Keratinocyte (primary cell): ENCODE measurements at regions not wholly inside any gene's neighbourhood (a gene's known extent, or its start where the extent isn't known, plus 50 kb on each side); places are given as distances from the start of the nearest gene placed in this dataset.

Experiments
- DNase-seq: peaks from one replicate; pipeline ENCODE4 v3.0.0-alpha.2; 2011; ENCODE audit warnings: low read depth, missing footprints, low spot score
- FAIRE-seq: peaks from 2 replicates; lab custom pipeline; 2011; peaks lifted over from hg19 to GRCh38; lab: Jason Lieb, UNC
- H2AFZ ChIP-seq: 2 replicates; pipeline ENCODE4 v1.6.0; 2012; ENCODE audit warnings: low read length, control low read depth, inconsistent platforms; ENCODE audit not compliant: control insufficient read depth
- H3K27ac ChIP-seq: 2 replicates; pipeline ENCODE4 v1.5.1; 2011; ENCODE audit warnings: low read length; ENCODE audit not compliant: control insufficient read depth, insufficient read depth
- H3K27me3 ChIP-seq: 3 replicates; pipeline ENCODE4 v1.6.0; 2011; ENCODE audit warnings: low read length; ENCODE audit not compliant: control insufficient read depth, insufficient read depth; ENCODE audit errors: extremely low read depth
- H3K36me3 ChIP-seq, 2 experiments: 2 replicates in 1 of 2; 3 replicates in 1 of 2; pipeline ENCODE4 v1.5.1; 2011; ENCODE audit warnings: low read length in 2 of 2, mild to moderate bottlenecking in 1 of 2; ENCODE audit not compliant: control insufficient read depth in 2 of 2, insufficient read depth in 2 of 2; ENCODE audit errors: extremely low read depth in 1 of 2
- H3K4me1 ChIP-seq: 3 replicates; pipeline ENCODE4 v1.5.1; 2011; ENCODE audit warnings: low read length; ENCODE audit not compliant: control insufficient read depth, insufficient read depth; ENCODE audit errors: extremely low read depth
- H3K4me2 ChIP-seq: 3 replicates; pipeline ENCODE4 v1.6.0; 2011; ENCODE audit warnings: low read depth, low read length; ENCODE audit not compliant: control insufficient read depth, insufficient read depth; ENCODE audit errors: extremely low read depth
- H3K4me3 ChIP-seq, 3 experiments: fragments of 200-600 bp in 1 of 3; sonication (generic) in 1 of 3; 2 replicates in 2 of 3; 3 replicates in 1 of 3; pipeline ENCODE4 v1.5.1; 2011 to 2016; ENCODE audit warnings: low read length in 3 of 3, mild to moderate bottlenecking in 3 of 3, control low read depth in 2 of 3, inconsistent platforms in 1 of 3, low read depth in 1 of 3, mixed read lengths in 1 of 3, mixed run types in 1 of 3, moderate library complexity in 1 of 3; ENCODE audit not compliant: control insufficient read depth in 2 of 3, insufficient read depth in 2 of 3; ENCODE audit errors: extremely low read depth in 1 of 3
- H3K79me2 ChIP-seq: 2 replicates; pipeline ENCODE4 v1.6.0; 2012; ENCODE audit warnings: low read length; ENCODE audit not compliant: control insufficient read depth, insufficient read depth
- H3K9ac ChIP-seq: 3 replicates; pipeline ENCODE4 v1.6.0; 2011; ENCODE audit warnings: low read length; ENCODE audit not compliant: control insufficient read depth, insufficient read depth; ENCODE audit errors: extremely low read depth
- H3K9me1 ChIP-seq: 3 replicates; pipeline ENCODE4 v1.6.0; 2011; ENCODE audit warnings: low read length; ENCODE audit not compliant: control insufficient read depth, insufficient read depth; ENCODE audit errors: extremely low read depth
- H3K9me3 ChIP-seq: 2 replicates; pipeline ENCODE4 v1.5.1; 2012; ENCODE audit warnings: low read depth, low read length; ENCODE audit not compliant: control insufficient read depth
- H4K20me1 ChIP-seq: 3 replicates; pipeline ENCODE4 v1.6.0; 2011; ENCODE audit warnings: low read length; ENCODE audit not compliant: control insufficient read depth, insufficient read depth; ENCODE audit errors: extremely low read depth
- CTCF ChIP-seq, 3 experiments: IDR thresholded peaks in 1 of 3; conservative IDR thresholded peaks in 1 of 3; optimal IDR thresholded peaks in 1 of 3; 2 replicates in 2 of 3; 3 replicates in 1 of 3; pipeline versions ENCODE3 to v1.5.1; 2011; ENCODE audit warnings: low read length in 3 of 3, mild to moderate bottlenecking in 3 of 3, moderate library complexity in 2 of 3, control low read depth in 1 of 3, inconsistent platforms in 1 of 3; ENCODE audit not compliant: insufficient read depth in 2 of 3; ENCODE audit errors: extremely low read depth in 1 of 3
- EZH2 ChIP-seq: IDR thresholded peaks from one replicate; pipeline ENCODE4 v1.6.1; 2012; ENCODE audit warnings: inconsistent platforms, mild to moderate bottlenecking, low read length, moderate library complexity
- dilution Hi-C: fragments of 300-500 bp; cut with MboI; formaldehyde crosslinking; loops from one replicate; pipeline ENCODE4 v1.7.0; 2020; ENCODE audit warnings: low sequenced_read_pairs; ENCODE audit not compliant: extremely low pct_ligation_motif_present

DNA sequence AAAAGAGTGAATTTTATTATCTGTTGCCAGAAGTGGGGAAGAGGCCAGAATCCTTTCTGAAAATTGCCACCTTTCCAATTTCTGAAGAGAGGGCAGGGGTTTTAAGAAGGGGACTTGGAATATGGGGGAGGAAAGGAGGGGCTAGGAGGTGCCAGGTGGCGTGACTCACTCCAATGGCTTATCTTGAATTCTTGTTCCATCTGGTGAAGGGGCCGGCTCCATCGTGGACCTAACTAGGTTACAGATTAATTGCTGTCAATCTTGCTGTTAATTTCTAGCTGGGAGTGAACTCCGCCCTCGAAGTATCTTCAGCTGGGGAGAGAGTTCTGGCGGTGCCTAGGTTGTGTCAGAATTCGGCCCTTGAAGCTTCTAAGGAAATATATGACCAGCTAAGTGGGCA, 138.7 kb downstream of the YTHDC2 start:
- H3K9ac ChIP-seq = no peak overlapping the region
- no peaks in the 10 kb centered on the region for H4K20me1 ChIP-seq
- no peak overlapping the region for H3K4me2 ChIP-seq
- no peak for FAIRE-seq
- no peaks in the 10 kb centered on the region for H3K27me3 ChIP-seq
- H3K79me2 ChIP-seq = no peaks in the 10 kb centered on the region
- no peaks in the 10 kb centered on the region for H3K9me1 ChIP-seq
- no peak for DNase-seq
- no peaks in the 10 kb centered on the region for H3K4me1 ChIP-seq
- no peak overlapping the region for H2AFZ ChIP-seq
- no peak overlapping the region for H3K4me3 ChIP-seq
- H3K9me3 ChIP-seq = no peaks in the 10 kb centered on the region
- no peaks in the 10 kb centered on the region for H3K36me3 ChIP-seq
- TF ChIP-seq CTCF (optimal IDR thresholded peaks at IDR 0.05 in 1 of 3, IDR thresholded peaks at IDR 0.05 in 1 of 3, conservative IDR thresholded peaks at IDR 0.05 in 1 of 3; ENCODE audit: extremely low read depth in 1 of 3, insufficient read depth in 2 of 3, low read length in 3 of 3) (no peak), EZH2 (no peak)
- dilution Hi-C loops = no loop called here
- no peak overlapping the region for H3K27ac ChIP-seq

DNA sequence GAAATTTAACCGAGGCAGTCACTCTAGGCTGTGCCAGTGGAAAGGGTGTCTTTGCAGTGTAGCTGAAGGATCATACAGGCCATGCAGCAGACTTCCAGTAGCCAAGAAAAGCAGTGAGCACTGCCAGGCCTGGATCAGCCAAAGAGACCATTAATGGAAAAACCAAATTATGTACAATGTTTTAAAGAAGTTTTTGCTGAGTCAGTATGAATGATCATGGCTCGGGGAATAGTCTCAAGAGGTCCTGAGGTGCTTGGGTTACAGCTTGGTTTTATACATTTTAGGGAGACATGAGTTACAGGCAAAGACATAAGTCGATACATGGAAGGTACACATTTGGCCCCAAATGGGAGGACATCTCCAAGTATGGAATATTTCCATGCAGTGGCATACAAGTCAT, 141.3 kb downstream of the YTHDC2 start:
- no peak overlapping the region for H3K27ac ChIP-seq
- FAIRE-seq = no peak
- H3K36me3 ChIP-seq = no peaks in the 10 kb centered on the region

More for the DNA sequence above, 141.3 kb downstream of the YTHDC2 start:
- no peak for DNase-seq
- no peak overlapping the region for H3K4me2 ChIP-seq
- H3K9ac ChIP-seq = no peak overlapping the region
- dilution Hi-C loops = no loop called here
- H3K9me3 ChIP-seq = no peaks in the 10 kb centered on the region
- no peak for TF ChIP-seq CTCF (optimal IDR thresholded peaks at IDR 0.05 in 1 of 3, IDR thresholded peaks at IDR 0.05 in 1 of 3, conservative IDR thresholded peaks at IDR 0.05 in 1 of 3; ENCODE audit: extremely low read depth in 1 of 3, insufficient read depth in 2 of 3, low read length in 3 of 3)
- TF ChIP-seq EZH2 = no peak
- H3K27me3 ChIP-seq = no peaks in the 10 kb centered on the region
- H4K20me1 ChIP-seq = no peaks in the 10 kb centered on the region
- H3K9me1 ChIP-seq = no peaks in the 10 kb centered on the region
- H3K79me2 ChIP-seq = no peaks in the 10 kb centered on the region
- H3K4me1 ChIP-seq = no peaks in the 10 kb centered on the region
- H2AFZ ChIP-seq = no peak overlapping the region
- no peak overlapping the region for H3K4me3 ChIP-seq
